Naive thymus-derived CD4-positive, alpha-beta T cell (primary cell): ENCODE measurements at regions not wholly inside any gene's neighbourhood (a gene's known extent, or its start where the extent isn't known, plus 50 kb on each side); places are given as distances from the start of the nearest gene placed in this dataset.

Source experiments
- ATAC-seq: fragments of 150-1000 bp; cut with Tn5 transposase; 2 replicates; pipeline ENCODE4 v1.10.0; 2021; ENCODE audit warnings: mild to moderate bottlenecking, moderate library complexity
- CTCF ChIA-PET: fragments of 350-600 bp; sonication (Branson Sonifier 250); formaldehyde crosslinking; loops from one replicate; lab custom pipeline; 2021; ENCODE audit warnings: antibody characterized with exemption; lab: Charles Lee
- POLR2A ChIA-PET: fragments of 350-600 bp; sonication (Branson Sonifier 250); formaldehyde crosslinking; loops from one replicate; lab custom pipeline; 2021; ENCODE audit warnings: antibody characterized with exemption, inconsistent platforms; lab: Charles Lee
- DNase-seq, 9 donors: peaks; one replicate each; pipeline versions ENCODE4 v3.0.0 to v3.0.0-alpha.2; 2020 to 2022; ENCODE audit warnings: mixed read lengths in 1 of 9
- H3K27ac ChIP-seq: one replicate; pipeline ENCODE4 v1.7.0; 2013; ENCODE audit warnings: mild to moderate bottlenecking, low read depth, low read length, moderate library complexity
- H3K27me3 ChIP-seq, 2 donors: one replicate each; pipeline ENCODE4 v1.7.0; 2013; ENCODE audit warnings: low read length in 2 of 2, mild to moderate bottlenecking in 2 of 2, moderate library complexity in 2 of 2; ENCODE audit not compliant: control insufficient read depth in 2 of 2, insufficient read depth in 2 of 2
- H3K36me3 ChIP-seq, 3 experiments: 1 replicate in 2 of 3; 2 replicates in 1 of 3; pipeline ENCODE4 v1.7.0; 2013; ENCODE audit warnings: low read length in 3 of 3, mild to moderate bottlenecking in 3 of 3, moderate library complexity in 1 of 3; ENCODE audit not compliant: insufficient read depth in 3 of 3, control insufficient read depth in 2 of 3
- H3K4me1 ChIP-seq, 2 donors: one replicate each; pipeline ENCODE4 v1.7.0; 2013; ENCODE audit warnings: low read length in 2 of 2, mild to moderate bottlenecking in 2 of 2, moderate library complexity in 1 of 2; ENCODE audit not compliant: control insufficient read depth in 2 of 2, insufficient read depth in 2 of 2
- H3K4me3 ChIP-seq: 2 replicates; pipeline ENCODE4 v1.7.0; 2013; ENCODE audit warnings: mild to moderate bottlenecking, low read length
- H3K9me3 ChIP-seq, 3 experiments: 1 replicate in 2 of 3; 2 replicates in 1 of 3; pipeline ENCODE4 v1.7.0; 2013; ENCODE audit warnings: low read length in 3 of 3; ENCODE audit not compliant: control insufficient read depth in 2 of 3
- H3K27ac Mint-ChIP-seq, 9 donors: one replicate each; pipeline ENCODE4 v1.8.0; 2020 to 2022; ENCODE audit warnings: mixed read lengths in 9 of 9, mild to moderate bottlenecking in 8 of 9, moderate library complexity in 5 of 9, inconsistent platforms in 2 of 9
- H3K27me3 Mint-ChIP-seq, 5 donors: one replicate each; pipeline ENCODE4 v1.8.0; 2021 to 2022; ENCODE audit warnings: mixed read lengths in 5 of 5, mild to moderate bottlenecking in 1 of 5
- H3K36me3 Mint-ChIP-seq, 5 donors: one replicate each; pipeline ENCODE4 v1.8.0; 2020 to 2022; ENCODE audit warnings: mixed read lengths in 5 of 5, mild to moderate bottlenecking in 3 of 5, inconsistent platforms in 1 of 5
- H3K4me1 Mint-ChIP-seq, 7 donors: one replicate each; pipeline ENCODE4 v1.8.0; 2020 to 2022; ENCODE audit warnings: mixed read lengths in 7 of 7, mild to moderate bottlenecking in 3 of 7, inconsistent platforms in 1 of 7
- H3K4me3 Mint-ChIP-seq, 10 donors: one replicate each; pipeline ENCODE4 v1.8.0; 2020 to 2022; ENCODE audit warnings: mild to moderate bottlenecking in 10 of 10, mixed read lengths in 10 of 10, moderate library complexity in 6 of 10, inconsistent platforms in 2 of 10
- H3K9me3 Mint-ChIP-seq, 11 donors: one replicate each; pipeline ENCODE4 v1.8.0; 2020 to 2022; ENCODE audit warnings: mixed read lengths in 11 of 11, mild to moderate bottlenecking in 4 of 11, inconsistent platforms in 1 of 11, moderate library complexity in 1 of 11
- intact Hi-C, 2 donors: fragments of 100-400 bp; cut with micrococcal nuclease; formaldehyde crosslinking; loops; one replicate each; pipeline ENCODE4 v1.15.1; 2023

DNA sequence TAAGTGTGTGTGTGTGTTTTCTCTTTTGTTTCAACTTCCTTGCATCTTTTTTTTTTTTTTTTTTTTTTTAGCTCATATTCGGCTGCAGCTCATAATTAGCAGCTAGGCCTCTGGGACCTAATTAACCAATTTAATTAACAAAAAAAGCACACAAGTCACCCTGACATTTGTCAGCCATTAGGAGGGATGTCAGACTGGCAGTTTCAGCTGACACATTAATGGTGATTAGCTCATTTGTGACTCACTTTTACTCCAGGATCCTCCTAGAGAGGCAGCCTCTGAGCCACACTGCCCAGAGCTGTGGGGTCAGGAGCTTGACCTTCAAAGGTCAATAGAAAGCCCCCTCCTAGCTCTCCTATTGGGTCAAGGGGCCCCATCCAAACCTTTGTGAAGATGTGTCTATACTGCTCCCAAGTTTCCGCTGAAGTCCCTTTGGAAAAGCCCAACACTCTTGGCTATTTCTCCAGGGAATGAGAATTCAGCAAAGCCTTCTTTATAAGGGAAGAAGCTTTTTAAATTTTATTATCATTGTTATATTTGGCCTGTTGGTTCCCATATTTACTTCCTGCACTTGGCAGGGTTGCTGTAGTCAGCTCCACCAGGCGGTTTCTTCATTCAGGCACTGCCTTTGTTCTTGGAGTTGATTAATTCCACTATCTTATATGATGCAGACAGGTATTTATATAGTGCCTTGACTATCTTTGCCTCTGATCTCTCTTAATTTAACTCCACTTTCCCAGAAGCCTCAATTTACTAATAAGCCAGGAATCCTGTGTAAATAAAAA, 109.5 kb upstream of the HABP2 start:
- Mint-ChIP-seq H3K4me3 (no peak overlapping the region), H3K9me3 (no peaks in the 10 kb centered on the region), H3K4me1 (peaks cover 0 to 2% (median 0%) of the 10 kb centered on the region in 7 donors), H3K27ac (no peak overlapping the region), H3K27me3 (peaks cover 0 to 11% (median 5%) of the 10 kb centered on the region in 5 donors), H3K36me3 (no peaks in the 10 kb centered on the region)
- ChIA-PET CTCF (interaction anchor here (0.5 kb wide), 1 partner anchor 1613 kb away, joined by 3 read pairs; no protein-coding TSS in a partner anchor), POLR2A (no interaction called here)
- DNase-seq (no peak), ATAC-seq (no peak)
- H3K36me3 ChIP-seq: no peaks in the 10 kb centered on the region
- no peaks in the 10 kb centered on the region for H3K4me1 ChIP-seq
- no peak overlapping the region for H3K27ac ChIP-seq
- H3K4me3 ChIP-seq: no peak overlapping the region
- intact Hi-C loops: no loop called here
- H3K27me3 ChIP-seq: no peaks in the 10 kb centered on the region
- no peaks in the 10 kb centered on the region for H3K9me3 ChIP-seq

DNA sequence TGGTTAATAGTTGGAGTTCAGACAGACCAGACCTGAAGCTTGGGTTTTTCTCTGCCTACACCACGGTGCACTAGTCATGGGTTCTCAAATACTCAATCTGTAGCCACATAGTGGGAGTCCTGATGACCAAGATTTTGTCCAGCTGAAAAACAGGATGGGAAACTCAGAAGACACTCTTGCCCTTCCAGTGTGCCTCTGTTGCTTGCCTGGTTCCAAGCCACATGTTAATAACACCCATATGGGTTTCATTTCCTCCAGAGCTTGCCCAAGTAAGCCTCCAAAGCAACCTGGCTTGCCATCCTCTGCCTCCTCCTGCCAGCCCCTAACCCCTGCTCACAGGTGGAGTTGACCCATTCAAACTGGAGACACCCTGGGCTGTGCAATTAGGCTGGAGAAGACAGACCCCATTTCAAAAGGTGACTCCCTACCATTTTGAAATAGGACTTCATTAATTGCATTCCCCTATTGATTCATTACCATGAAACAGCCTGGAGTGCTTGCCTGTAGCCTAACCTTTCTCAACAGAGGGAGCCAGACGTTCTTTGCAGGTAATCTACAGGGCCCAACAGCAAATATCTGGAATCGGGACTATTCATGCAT, 108.0 kb upstream of the HABP2 start:
- peaks cover 0 to 13% (median 11%) of the 10 kb centered on the region in 5 donors for H3K27me3 Mint-ChIP-seq

DNA sequence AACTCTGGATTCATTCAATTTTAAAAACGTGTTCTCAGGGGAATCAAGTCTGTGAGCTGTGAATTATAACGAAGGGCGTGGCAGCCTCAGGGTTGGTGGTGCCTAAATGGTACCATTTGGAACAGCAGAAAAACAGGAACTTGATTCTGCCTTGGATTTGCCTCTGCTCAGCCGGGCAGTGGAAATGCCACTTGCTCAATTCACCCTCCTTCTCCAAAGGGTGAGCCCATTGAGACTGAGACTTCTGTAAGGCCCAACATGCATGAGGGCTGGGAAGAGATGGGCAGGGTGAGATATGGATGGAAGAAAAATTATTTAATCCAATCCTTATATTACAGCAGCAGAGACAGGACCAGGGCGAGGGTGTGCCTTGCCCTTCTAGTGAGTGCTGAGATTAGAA, 107.1 kb upstream of the HABP2 start:
- H3K4me1 Mint-ChIP-seq: peaks cover 0 to 2% (median 0%) of the 10 kb centered on the region in 7 donors
- no peaks in the 10 kb centered on the region for H3K36me3 ChIP-seq
- no peak for DNase-seq
- intact Hi-C loops: no loop called here
- no peaks in the 10 kb centered on the region for H3K4me1 ChIP-seq
- no peaks in the 10 kb centered on the region for H3K27me3 ChIP-seq
- peaks cover 0 to 15% (median 12%) of the 10 kb centered on the region in 5 donors for H3K27me3 Mint-ChIP-seq
- H3K4me3 ChIP-seq: no peak overlapping the region
- POLR2A ChIA-PET: no interaction called here
- no peaks in the 10 kb centered on the region for H3K9me3 ChIP-seq
- no peak for ATAC-seq
- H3K27ac Mint-ChIP-seq: no peak overlapping the region
- no peaks in the 10 kb centered on the region for H3K36me3 Mint-ChIP-seq
- no peak overlapping the region for H3K27ac ChIP-seq
- no peak overlapping the region for H3K4me3 Mint-ChIP-seq
- CTCF ChIA-PET: no interaction called here
- no peaks in the 10 kb centered on the region for H3K9me3 Mint-ChIP-seq

More for the DNA sequence above, 108.0 kb upstream of the HABP2 start:
- ATAC-seq: no peak
- H3K4me1 Mint-ChIP-seq: peaks cover 0 to 2% (median 0%) of the 10 kb centered on the region in 7 donors
- H3K36me3 Mint-ChIP-seq: no peaks in the 10 kb centered on the region
- no peaks in the 10 kb centered on the region for H3K9me3 Mint-ChIP-seq
- H3K9me3 ChIP-seq: no peaks in the 10 kb centered on the region
- H3K27ac Mint-ChIP-seq: no peak overlapping the region
- intact Hi-C loops: no loop called here
- ChIA-PET CTCF (no interaction called here), POLR2A (no interaction called here)
- no peak overlapping the region for H3K27ac ChIP-seq
- H3K4me3 Mint-ChIP-seq: no peak overlapping the region
- no peak overlapping the region for H3K4me3 ChIP-seq
- DNase-seq: no peak
- no peaks in the 10 kb centered on the region for H3K27me3 ChIP-seq
- H3K36me3 ChIP-seq: no peaks in the 10 kb centered on the region
- H3K4me1 ChIP-seq: no peaks in the 10 kb centered on the region

DNA sequence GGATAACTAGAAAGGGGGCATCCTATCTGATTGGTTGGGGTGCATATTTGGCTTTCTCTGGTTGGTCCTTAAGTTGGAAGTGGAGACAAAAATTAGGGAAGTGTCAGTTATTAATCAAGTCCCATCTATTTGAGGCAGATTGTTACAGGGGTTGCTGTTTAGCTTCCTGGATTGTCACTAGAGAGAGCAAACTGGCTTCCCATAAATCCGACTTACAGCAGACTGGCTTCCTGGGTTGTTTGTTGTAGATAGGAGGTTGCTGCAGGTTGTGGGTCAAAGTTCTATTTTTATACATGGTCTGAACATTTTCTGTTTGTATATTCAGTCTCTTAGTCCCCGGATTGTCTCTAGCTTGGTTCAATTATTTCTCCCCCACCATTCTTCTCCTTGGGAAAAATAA, 106.1 kb upstream of the HABP2 start:
- H3K27me3 Mint-ChIP-seq: peaks cover 0 to 20% (median 12%) of the 10 kb centered on the region in 5 donors
- Histone ChIP-seq H3K4me1 (no peaks in the 10 kb centered on the region), H3K9me3 (no peaks in the 10 kb centered on the region), H3K4me3 (no peak overlapping the region), H3K27ac (no peak overlapping the region), H3K36me3 (no peaks in the 10 kb centered on the region), H3K27me3 (no peaks in the 10 kb centered on the region)
- intact Hi-C loops: no loop called here
- ChIA-PET POLR2A (no interaction called here), CTCF (no interaction called here)
- H3K4me3 Mint-ChIP-seq: no peak overlapping the region
- peaks cover 0 to 2% (median 0%) of the 10 kb centered on the region in 7 donors for H3K4me1 Mint-ChIP-seq
- H3K27ac Mint-ChIP-seq: no peak overlapping the region
- ATAC-seq (no peak), DNase-seq (no peak)
- no peaks in the 10 kb centered on the region for H3K9me3 Mint-ChIP-seq
- no peaks in the 10 kb centered on the region for H3K36me3 Mint-ChIP-seq

DNA sequence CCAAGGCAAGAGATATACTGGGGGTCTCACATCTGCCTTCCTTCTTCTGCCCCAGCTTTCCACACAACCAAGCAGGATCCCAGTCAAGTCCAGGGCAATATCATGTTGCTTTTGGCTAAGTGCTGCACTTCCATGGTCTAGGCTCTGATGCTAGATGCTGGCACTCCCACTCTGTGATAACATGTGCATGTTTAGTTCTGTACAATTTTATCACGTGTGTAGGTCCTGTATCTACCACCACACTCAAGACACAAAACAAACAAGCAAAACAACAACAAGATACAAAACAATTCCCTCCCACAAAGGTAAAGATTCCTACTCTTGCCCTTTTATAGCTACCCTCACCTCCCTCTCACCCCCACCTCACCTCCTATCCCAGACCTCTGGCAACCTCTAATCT, 105.6 kb upstream of the HABP2 start:
- intact Hi-C loops: no loop called here
- H3K4me1 ChIP-seq: no peaks in the 10 kb centered on the region
- Mint-ChIP-seq H3K4me3 (no peak overlapping the region), H3K4me1 (peaks cover 0 to 2% (median 0%) of the 10 kb centered on the region in 7 donors), H3K27ac (no peak overlapping the region), H3K27me3 (peaks cover 0 to 21% (median 12%) of the 10 kb centered on the region in 5 donors), H3K9me3 (no peaks in the 10 kb centered on the region), H3K36me3 (no peaks in the 10 kb centered on the region)
- no peak for ATAC-seq
- POLR2A ChIA-PET: no interaction called here
- DNase-seq: no peak
- no peak overlapping the region for H3K4me3 ChIP-seq
- no peaks in the 10 kb centered on the region for H3K9me3 ChIP-seq
- H3K27me3 ChIP-seq: no peaks in the 10 kb centered on the region
- H3K27ac ChIP-seq: no peak overlapping the region
- no peaks in the 10 kb centered on the region for H3K36me3 ChIP-seq
- CTCF ChIA-PET: no interaction called here

DNA sequence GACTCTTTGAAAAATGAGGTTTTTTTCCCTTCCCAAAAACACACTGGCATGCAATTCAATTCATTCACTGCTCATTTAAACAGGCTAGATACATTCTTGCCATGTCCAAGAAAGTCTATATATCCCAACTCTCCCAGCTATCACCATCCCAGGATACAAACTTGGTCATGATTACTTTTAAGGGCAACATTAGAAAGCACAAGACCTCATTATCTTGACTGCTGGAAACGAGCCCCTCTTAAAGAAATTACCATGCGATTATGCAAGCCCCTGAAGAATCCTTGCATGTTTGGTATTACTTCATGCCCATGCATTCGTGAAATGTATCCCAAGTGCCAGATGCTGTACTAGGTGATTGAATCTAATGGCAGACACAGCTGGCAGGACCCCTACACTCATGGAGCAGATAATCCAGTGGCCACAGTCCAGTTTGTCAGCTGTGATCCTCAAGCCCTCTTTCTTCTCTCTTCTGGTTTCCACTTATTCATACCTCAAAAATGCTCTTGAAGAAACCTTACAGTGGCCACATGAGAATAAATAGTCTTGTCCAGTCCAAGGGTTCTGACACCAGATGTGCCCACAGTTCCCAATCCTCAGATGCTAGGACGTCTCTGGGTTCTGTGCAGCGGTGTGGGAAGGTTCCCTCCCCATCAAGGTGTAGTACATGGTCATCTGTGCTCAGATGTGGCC, 103.7 kb upstream of the HABP2 start:
- Mint-ChIP-seq H3K27ac (no peak overlapping the region), H3K4me3 (no peak overlapping the region), H3K4me1 (peaks cover 0 to 2% (median 0%) of the 10 kb centered on the region in 7 donors), H3K9me3 (no peaks in the 10 kb centered on the region), H3K36me3 (no peaks in the 10 kb centered on the region), H3K27me3 (peaks cover 10 to 24% (median 19%) of the 10 kb centered on the region in 5 donors)
- Histone ChIP-seq H3K4me1 (no peaks in the 10 kb centered on the region), H3K27ac (no peak overlapping the region), H3K27me3 (no peaks in the 10 kb centered on the region), H3K4me3 (no peak overlapping the region), H3K36me3 (no peaks in the 10 kb centered on the region), H3K9me3 (no peaks in the 10 kb centered on the region)
- no peak for DNase-seq
- POLR2A ChIA-PET: no interaction called here
- intact Hi-C loops: no loop called here
- ATAC-seq: no peak
- CTCF ChIA-PET: no interaction called here
